ENCODE measurements at regions not wholly inside any gene's neighbourhood (a gene's known extent, or its start where the extent isn't known, plus 50 kb on each side); places are given as distances from the start of the nearest gene placed in this dataset.

DNA sequence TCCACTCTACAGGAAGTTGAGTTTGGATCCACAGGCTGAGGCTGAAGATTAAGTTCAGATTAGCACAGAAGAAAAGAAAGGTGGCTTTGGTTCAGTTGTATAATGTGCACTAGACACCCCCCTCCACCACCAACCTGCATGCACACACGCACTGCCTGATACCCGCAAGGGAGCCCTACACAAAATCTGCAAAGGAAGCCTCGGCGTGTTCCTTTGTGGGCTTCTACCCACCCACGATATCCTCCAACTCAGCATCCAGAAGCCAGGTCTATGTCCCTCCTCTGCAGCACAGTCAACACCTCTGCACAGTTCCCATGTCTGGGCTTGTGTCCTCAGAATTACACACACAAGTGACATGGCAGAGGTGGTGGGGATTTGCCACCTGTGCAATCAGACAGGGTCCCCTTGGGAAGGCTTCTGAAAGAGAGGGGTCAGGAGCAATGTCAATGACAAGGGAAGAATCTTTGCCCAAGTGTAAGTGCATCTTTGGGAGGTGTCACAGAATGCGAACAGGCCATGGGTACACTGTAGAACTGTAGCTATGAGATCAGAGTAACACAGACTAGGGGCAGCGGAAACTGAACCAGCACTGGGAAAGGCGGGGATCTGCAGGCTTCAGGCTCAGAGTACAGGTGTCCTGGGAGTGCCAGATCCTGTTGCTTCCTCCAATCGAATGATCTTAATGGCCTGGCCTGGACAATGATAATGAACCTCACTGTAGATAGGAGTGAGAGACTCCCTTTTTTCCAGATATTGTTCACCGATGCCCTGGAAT is 148.6 kb upstream of the ETV3 start:
- TF ChIP-seq CTCF (conservative IDR thresholded peaks at IDR 0.05; ENCODE audit: low read depth, low read length), result no peak
- no peak for TF ChIP-seq EZH2 (IDR thresholded peaks at IDR 0.05; ENCODE audit: borderline replicate concordance, low read depth, low read length, poor library complexity, severe bottlenecking)
